Astrocyte (in vitro differentiated cells and primary cell): ENCODE measurements at regions not wholly inside any gene's neighbourhood (a gene's known extent, or its start where the extent isn't known, plus 50 kb on each side); places are given as distances from the start of the nearest gene placed in this dataset.

Experiments
- DNase-seq: peaks from one replicate; pipeline ENCODE4 v3.0.0-alpha.2; 2010; ENCODE audit warnings: low read depth
- FAIRE-seq: peaks from 2 replicates; lab custom pipeline; 2011; peaks lifted over from hg19 to GRCh38; lab: Jason Lieb, UNC
- H2AFZ ChIP-seq: 2 replicates; pipeline ENCODE4 v1.6.0; 2012; ENCODE audit warnings: low read depth, low read length, inconsistent platforms
- H3K27ac ChIP-seq: 2 replicates; pipeline ENCODE4 v1.5.1; 2011; ENCODE audit warnings: low read depth, low read length, inconsistent platforms
- H3K27me3 ChIP-seq: 2 replicates; pipeline ENCODE4 v1.6.0; 2011; ENCODE audit warnings: low read length, inconsistent platforms; ENCODE audit not compliant: insufficient read depth
- H3K36me3 ChIP-seq: 2 replicates; pipeline ENCODE4 v1.5.1; 2011; ENCODE audit warnings: low read length, inconsistent platforms; ENCODE audit not compliant: insufficient read depth
- H3K4me1 ChIP-seq: 2 replicates; pipeline ENCODE4 v1.5.1; 2011; ENCODE audit warnings: low read length, inconsistent platforms; ENCODE audit not compliant: insufficient read depth
- H3K4me2 ChIP-seq: 2 replicates; pipeline ENCODE4 v1.6.0; 2012; ENCODE audit warnings: low read length, inconsistent platforms
- H3K4me3 ChIP-seq: 2 replicates; pipeline ENCODE4 v1.5.1; 2011; ENCODE audit warnings: low read depth, mild to moderate bottlenecking, low read length, inconsistent platforms; ENCODE audit not compliant: insufficient read depth
- H3K79me2 ChIP-seq: 2 replicates; pipeline ENCODE4 v1.6.0; 2012; ENCODE audit warnings: mild to moderate bottlenecking, low read length, inconsistent platforms; ENCODE audit not compliant: insufficient read depth
- H3K9ac ChIP-seq: 2 replicates; pipeline ENCODE4 v1.6.0; 2012; ENCODE audit warnings: mild to moderate bottlenecking, low read length, inconsistent platforms
- H3K9me3 ChIP-seq: 2 replicates; pipeline ENCODE4 v1.5.1; 2012; ENCODE audit warnings: low read depth, mild to moderate bottlenecking, low read length, inconsistent platforms; ENCODE audit not compliant: insufficient read depth
- H4K20me1 ChIP-seq: 2 replicates; pipeline ENCODE4 v1.6.0; 2012; ENCODE audit warnings: low read length, inconsistent platforms; ENCODE audit not compliant: insufficient read depth
- H3K27ac Mint-ChIP-seq: one replicate; pipeline ENCODE4 v1.8.0; 2021; ENCODE audit warnings: mild to moderate bottlenecking, mixed read lengths; ENCODE audit not compliant: unreplicated experiment
- H3K27me3 Mint-ChIP-seq: one replicate; pipeline ENCODE4 v1.8.0; 2021; ENCODE audit warnings: low read depth, mixed read lengths; ENCODE audit not compliant: unreplicated experiment
- H3K36me3 Mint-ChIP-seq: one replicate; pipeline ENCODE4 v1.8.0; 2021; ENCODE audit warnings: low read depth, mixed read lengths; ENCODE audit not compliant: unreplicated experiment
- H3K4me1 Mint-ChIP-seq: one replicate; pipeline ENCODE4 v1.8.0; 2021; ENCODE audit warnings: low read depth, mixed read lengths; ENCODE audit not compliant: unreplicated experiment
- H3K4me3 Mint-ChIP-seq: one replicate; pipeline ENCODE4 v1.8.0; 2021; ENCODE audit warnings: mild to moderate bottlenecking, moderate library complexity, mixed read lengths; ENCODE audit not compliant: unreplicated experiment
- H3K9me3 Mint-ChIP-seq: one replicate; pipeline ENCODE4 v1.8.0; 2021; ENCODE audit warnings: mild to moderate bottlenecking, mixed read lengths; ENCODE audit not compliant: unreplicated experiment
- CTCF ChIP-seq: IDR thresholded peaks from 2 replicates; pipeline ENCODE4 v1.5.1; 2011; ENCODE audit warnings: low read depth, mild to moderate bottlenecking, inconsistent platforms, low read length, moderate library complexity; ENCODE audit not compliant: insufficient read depth
- EZH2 ChIP-seq: IDR thresholded peaks from 2 replicates; pipeline ENCODE4 v1.6.1; 2012; ENCODE audit warnings: mild to moderate bottlenecking, low read length, inconsistent platforms; ENCODE audit not compliant: insufficient read depth

GRCh38 chr15:69544365-69545113, 91.9 kb downstream of the RPLP1 start:
- H3K4me3 ChIP-seq = no peak overlapping the region
- no peaks in the 10 kb centered on the region for H3K4me1 Mint-ChIP-seq
- H3K27me3 ChIP-seq = peaks cover 39% of the 10 kb centered on the region
- no peak overlapping the region for H3K4me2 ChIP-seq
- H3K27ac Mint-ChIP-seq = no peak overlapping the region
- H3K36me3 ChIP-seq = no peaks in the 10 kb centered on the region
- H3K27ac ChIP-seq = no peak overlapping the region
- H3K79me2 ChIP-seq = no peaks in the 10 kb centered on the region
- H3K36me3 Mint-ChIP-seq = no peaks in the 10 kb centered on the region
- no peaks in the 10 kb centered on the region for H3K4me1 ChIP-seq
- no peak for FAIRE-seq
- peaks cover 4% of the 10 kb centered on the region for H3K9me3 ChIP-seq
- no peak for DNase-seq
- no peak overlapping the region for H2AFZ ChIP-seq
- H3K4me3 Mint-ChIP-seq = no peak overlapping the region
- H3K9ac ChIP-seq = no peak overlapping the region
- H3K27me3 Mint-ChIP-seq = peaks cover 52% of the 10 kb centered on the region
- peaks cover 3% of the 10 kb centered on the region for H3K9me3 Mint-ChIP-seq
- TF ChIP-seq EZH2 = no peak
- TF ChIP-seq CTCF = no peak
- H4K20me1 ChIP-seq = no peaks in the 10 kb centered on the region

DNA sequence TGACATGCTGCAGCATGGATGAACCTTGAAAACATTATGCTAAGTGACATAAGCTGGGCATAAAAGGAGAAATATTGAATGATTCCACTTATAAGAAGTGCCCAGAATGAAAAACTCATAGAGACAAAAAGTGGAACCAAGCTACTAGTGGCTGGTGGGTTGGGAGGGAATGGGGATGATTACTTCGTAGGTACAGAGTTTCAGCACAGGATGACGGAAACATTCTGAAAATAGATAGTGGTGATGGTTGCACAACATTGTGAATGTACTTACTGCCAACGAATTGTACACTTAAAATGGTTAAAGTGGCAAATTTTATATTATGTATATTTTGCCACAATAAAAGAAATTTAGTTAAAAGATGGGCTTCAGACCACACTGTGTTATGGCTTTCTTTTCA, 93.6 kb downstream of the RPLP1 start:
- no peaks in the 10 kb centered on the region for H4K20me1 ChIP-seq
- Mint-ChIP-seq H3K4me3 (no peak overlapping the region), H3K4me1 (no peaks in the 10 kb centered on the region), H3K27me3 (peaks cover 55% of the 10 kb centered on the region), H3K27ac (no peak overlapping the region), H3K9me3 (peaks cover 3% of the 10 kb centered on the region), H3K36me3 (peaks cover 2% of the 10 kb centered on the region)
- H3K9ac ChIP-seq = no peak overlapping the region
- no peak overlapping the region for H2AFZ ChIP-seq
- peaks cover 4% of the 10 kb centered on the region for H3K9me3 ChIP-seq
- peaks cover 32% of the 10 kb centered on the region for H3K27me3 ChIP-seq
- H3K4me2 ChIP-seq = no peak overlapping the region
- H3K4me3 ChIP-seq = no peak overlapping the region
- H3K79me2 ChIP-seq = no peaks in the 10 kb centered on the region
- FAIRE-seq = no peak
- no peak overlapping the region for H3K27ac ChIP-seq
- DNase-seq = no peak
- TF ChIP-seq EZH2 (no peak), CTCF (no peak)
- no peaks in the 10 kb centered on the region for H3K4me1 ChIP-seq
- H3K36me3 ChIP-seq = no peaks in the 10 kb centered on the region
